CD14-positive monocyte (primary cell): ENCODE measurements at regions not wholly inside any gene's neighbourhood (a gene's known extent, or its start where the extent isn't known, plus 50 kb on each side); places are given as distances from the start of the nearest gene placed in this dataset.

Source experiments
- DNase-seq, 3 donors: peaks; one replicate each; pipeline ENCODE4 v3.0.0-alpha.2; 2011 to 2022
- H2AFZ ChIP-seq: 2 replicates; pipeline ENCODE4 v1.6.0; 2012; ENCODE audit warnings: mild to moderate bottlenecking, low read depth, low read length, inconsistent platforms; ENCODE audit not compliant: insufficient read depth, poor library complexity, severe bottlenecking
- H3K27ac ChIP-seq, 2 donors: 1 replicate in 1 of 2; 2 replicates in 1 of 2; pipeline ENCODE4 v1.5.1; 2012 to 2013; ENCODE audit warnings: low read length in 2 of 2, control low read depth in 1 of 2, inconsistent platforms in 1 of 2, low read depth in 1 of 2, mild to moderate bottlenecking in 1 of 2
- H3K27me3 ChIP-seq, 2 donors: one replicate each; pipeline versions ENCODE4 v1.6.0 to v1.6.1; 2011 to 2013; ENCODE audit warnings: low read length in 2 of 2; ENCODE audit not compliant: control insufficient read depth in 2 of 2, insufficient read depth in 2 of 2
- H3K36me3 ChIP-seq, 2 donors: replicated peaks in 1 of 2; 1 replicate in 1 of 2; 2 replicates in 1 of 2; pipeline versions ENCODE4 v1.5.1 to v1.6.1; 2012 to 2013; ENCODE audit warnings: low read length in 2 of 2, control low read depth in 1 of 2, inconsistent platforms in 1 of 2, mild to moderate bottlenecking in 1 of 2; ENCODE audit not compliant: insufficient read depth in 2 of 2, control insufficient read depth in 1 of 2
- H3K4me1 ChIP-seq, 2 donors: 1 replicate in 1 of 2; 2 replicates in 1 of 2; pipeline versions ENCODE4 v1.5.1 to v1.6.1; 2012 to 2013; ENCODE audit warnings: low read length in 2 of 2, control low read depth in 1 of 2, inconsistent platforms in 1 of 2, mild to moderate bottlenecking in 1 of 2, moderate library complexity in 1 of 2; ENCODE audit not compliant: insufficient read depth in 2 of 2, control insufficient read depth in 1 of 2
- H3K4me2 ChIP-seq: replicated peaks from 2 replicates; pipeline ENCODE3; 2012; ENCODE audit warnings: low read length, moderate library complexity, mild to moderate bottlenecking; ENCODE audit not compliant: poor library complexity, severe bottlenecking; ENCODE audit errors: extremely low read depth
- H3K4me3 ChIP-seq, 3 experiments: fragments of 200-600 bp in 1 of 3; sonication (generic) in 1 of 3; replicated peaks in 1 of 3; 1 replicate in 2 of 3; 2 replicates in 1 of 3; pipeline ENCODE4 v1.5.1; 2011 to 2013; ENCODE audit warnings: low read length in 3 of 3, mild to moderate bottlenecking in 3 of 3, control low read depth in 2 of 3, low read depth in 2 of 3, inconsistent platforms in 1 of 3, moderate library complexity in 1 of 3
- H3K79me2 ChIP-seq: 2 replicates; pipeline ENCODE4 v1.6.0; 2012; ENCODE audit warnings: mild to moderate bottlenecking, control low read depth, inconsistent platforms, low read length, moderate library complexity; ENCODE audit not compliant: insufficient read depth
- H3K9ac ChIP-seq: 2 replicates; pipeline ENCODE4 v1.6.0; 2017; ENCODE audit warnings: low read length, mild to moderate bottlenecking; ENCODE audit not compliant: insufficient read depth, poor library complexity, severe bottlenecking
- H3K9me3 ChIP-seq, 2 donors: replicated peaks in 1 of 2; 1 replicate in 1 of 2; 2 replicates in 1 of 2; pipeline versions ENCODE4 v1.5.1 to v1.6.1; 2012 to 2013; ENCODE audit warnings: low read length in 2 of 2, control low read depth in 1 of 2; ENCODE audit not compliant: control insufficient read depth in 1 of 2, insufficient read depth in 1 of 2
- H4K20me1 ChIP-seq: 2 replicates; pipeline ENCODE4 v1.6.0; 2012; ENCODE audit warnings: mild to moderate bottlenecking, low read length, control low read depth, moderate library complexity; ENCODE audit not compliant: insufficient read depth
- H3K27ac Mint-ChIP-seq, 7 donors: one replicate each; pipeline ENCODE4 v1.8.0; 2020; ENCODE audit warnings: mild to moderate bottlenecking in 7 of 7, mixed read lengths in 7 of 7, moderate library complexity in 6 of 7, inconsistent platforms in 2 of 7
- H3K27me3 Mint-ChIP-seq, 3 donors: one replicate each; pipeline ENCODE4 v1.8.0; 2021 to 2022; ENCODE audit warnings: low read depth in 3 of 3, mild to moderate bottlenecking in 3 of 3, mixed read lengths in 3 of 3, moderate library complexity in 3 of 3, inconsistent platforms in 1 of 3
- H3K36me3 Mint-ChIP-seq, 2 donors: one replicate each; pipeline ENCODE4 v1.8.0; 2020; ENCODE audit warnings: mixed read lengths in 2 of 2, inconsistent platforms in 1 of 2, mild to moderate bottlenecking in 1 of 2
- H3K4me1 Mint-ChIP-seq: one replicate; pipeline ENCODE4 v1.8.0; 2020; ENCODE audit warnings: mild to moderate bottlenecking, mixed read lengths
- H3K4me3 Mint-ChIP-seq, 2 donors: one replicate each; pipeline ENCODE4 v1.8.0; 2020; ENCODE audit warnings: mild to moderate bottlenecking in 2 of 2, mixed read lengths in 2 of 2, moderate library complexity in 1 of 2
- H3K9me3 Mint-ChIP-seq, 7 donors: one replicate each; pipeline ENCODE4 v1.8.0; 2020 to 2022; ENCODE audit warnings: mixed read lengths in 7 of 7, mild to moderate bottlenecking in 6 of 7, moderate library complexity in 6 of 7, inconsistent platforms in 2 of 7
- CTCF ChIP-seq: fragments of 200-600 bp; IDR thresholded peaks from one replicate; pipeline ENCODE4 v1.8.0; 2022; ENCODE audit warnings: antibody characterized with exemption, mild to moderate bottlenecking
- WGBS: methylation state at CpG from one replicate; pipeline ENCODE4 v1.1.5; 2013; ENCODE audit warnings: missing lambda C conversion rate; ENCODE audit not compliant: insufficient coverage; 5-methylcytosine and 5-hydroxymethylcytosine counted together
- intact Hi-C, 2 donors: fragments of 100-400 bp; cut with micrococcal nuclease; formaldehyde crosslinking; loops; one replicate each; pipeline versions ENCODE4 v1.15.0 to v1.15.1; 2023

- Histone ChIP-seq H3K79me2 (no peaks in the 10 kb centered on the region), H3K9me3 (no peaks in the 10 kb centered on the region), H3K4me1 (no peaks in the 10 kb centered on the region), H3K9ac (no peak overlapping the region), H3K4me3 (no peak overlapping the region), H4K20me1 (no peaks in the 10 kb centered on the region), H2AFZ (no peak overlapping the region), H3K27ac (no peak overlapping the region), H3K36me3 (no peaks in the 10 kb centered on the region), H3K27me3 (no peaks in the 10 kb centered on the region), H3K4me2 (no peak overlapping the region)
- no peak for TF ChIP-seq CTCF
- no peaks in the 10 kb centered on the region for H3K36me3 Mint-ChIP-seq
- DNase-seq, result no peak
- H3K27me3 Mint-ChIP-seq, result peaks cover 2 to 6% (median 2%) of the 10 kb centered on the region in 3 donors
- no peaks in the 10 kb centered on the region for H3K4me1 Mint-ChIP-seq
- H3K27ac Mint-ChIP-seq, result no peak overlapping the region
- no peak overlapping the region for H3K4me3 Mint-ChIP-seq
- intact Hi-C loops, result no loop called here
- peaks cover 0 to 3% (median 0%) of the 10 kb centered on the region in 7 donors for H3K9me3 Mint-ChIP-seq
Observed at GRCh38 chr13:106695139-106695538, 127.2 kb upstream of the ARGLU1 start.

GRCh38 chr13:106691861-106692260 lies 123.9 kb upstream of the ARGLU1 start:
- Histone ChIP-seq H3K9me3 (no peaks in the 10 kb centered on the region), H3K36me3 (no peaks in the 10 kb centered on the region), H2AFZ (no peak overlapping the region), H3K9ac (no peak overlapping the region), H3K4me3 (no peak overlapping the region), H3K4me1 (no peaks in the 10 kb centered on the region), H3K27me3 (no peaks in the 10 kb centered on the region), H3K27ac (no peak overlapping the region), H4K20me1 (no peaks in the 10 kb centered on the region), H3K4me2 (no peak overlapping the region), H3K79me2 (no peaks in the 10 kb centered on the region)
- no peak overlapping the region for H3K27ac Mint-ChIP-seq
- WGBS, result no CpG with 5 or more reads among the region's 2 CpGs
- H3K9me3 Mint-ChIP-seq, result peaks cover 0 to 2% (median 0%) of the 10 kb centered on the region in 7 donors
- intact Hi-C loops, result no loop called here
- no peak for TF ChIP-seq CTCF
- H3K4me1 Mint-ChIP-seq, result no peaks in the 10 kb centered on the region
- H3K36me3 Mint-ChIP-seq, result no peaks in the 10 kb centered on the region
- H3K4me3 Mint-ChIP-seq, result no peak overlapping the region
- no peak for DNase-seq
- peaks cover 2 to 6% (median 2%) of the 10 kb centered on the region in 3 donors for H3K27me3 Mint-ChIP-seq
